GM12878 (cell line): ENCODE measurements at regions not wholly inside any gene's neighbourhood (a gene's known extent, or its start where the extent isn't known, plus 50 kb on each side); places are given as distances from the start of the nearest gene placed in this dataset.

Experiments
- ATAC-seq: fragments of 200-7000 bp; cut with Tn5 transposase; 3 replicates; pipeline ENCODE4 v1.9.1; 2020; ENCODE audit warnings: mild to moderate bottlenecking, moderate library complexity
- BruUV-seq: library from RNA; stranded (reverse); fragments of 400-500 nt; replicated peaks from 2 replicates; lab custom pipeline; 2021; lab: Mats Ljungman, UMichigan
- CTCF ChIA-PET: fragments of 300-600 bp; sonication (Branson Sonifier 250); formaldehyde crosslinking; extraction: SDS; loops from one replicate; lab custom pipeline; 2021; ENCODE audit warnings: inconsistent platforms; lab: Yijun Ruan, JAX
- POLR2A ChIA-PET: fragments of 350-600 bp; formaldehyde crosslinking; extraction: SDS; loops from one replicate; lab custom pipeline; 2021; ENCODE audit warnings: inconsistent platforms; lab: Charles Lee
- RAD21 ChIA-PET: fragments of 300-600 bp; sonication (Branson Sonifier 250); formaldehyde crosslinking; loops from one replicate; lab custom pipeline; 2023; ENCODE audit warnings: antibody characterized with exemption; ENCODE audit not compliant: unreplicated experiment; lab: Charles Lee
- SMC1A ChIA-PET: fragments of 300-600 bp; sonication (Branson Sonifier 250); formaldehyde crosslinking; loops from one replicate; lab custom pipeline; 2023; ENCODE audit not compliant: unreplicated experiment, uncharacterized antibody; lab: Charles Lee
- DNase-seq: peaks from one replicate; pipeline ENCODE4 v3.0.0-alpha.2; 2011; ENCODE audit warnings: low read depth, low spot score
- FAIRE-seq: peaks from 3 replicates; lab custom pipeline; 2011; peaks lifted over from hg19 to GRCh38; lab: Jason Lieb, UNC
- H2AFZ ChIP-seq: 2 replicates; pipeline ENCODE4 v1.6.0; 2011; ENCODE audit warnings: low read depth, low read length, control low read depth; ENCODE audit not compliant: control insufficient read depth
- H3K27ac ChIP-seq: 2 replicates; pipeline ENCODE4 v1.5.1; 2011; ENCODE audit warnings: control low read depth; ENCODE audit not compliant: control insufficient read depth, insufficient read depth
- H3K27me3 ChIP-seq, 2 experiments: replicated peaks in 1 of 2; 2 replicates each; pipeline versions ENCODE4 v1.6.0 to v1.6.1; 2011; ENCODE audit warnings: low read length in 1 of 2; ENCODE audit not compliant: control insufficient read depth in 2 of 2, insufficient read depth in 2 of 2
- H3K36me3 ChIP-seq, 2 experiments: 2 replicates each; pipeline ENCODE4 v1.5.1; 2011; ENCODE audit warnings: low read length in 1 of 2; ENCODE audit not compliant: control insufficient read depth in 2 of 2, insufficient read depth in 2 of 2
- H3K4me1 ChIP-seq: 2 replicates; pipeline ENCODE4 v1.6.1; 2011; ENCODE audit warnings: mild to moderate bottlenecking, low read length, moderate library complexity, mixed read lengths; ENCODE audit not compliant: control insufficient read depth, insufficient read depth
- H3K4me2 ChIP-seq: 2 replicates; pipeline ENCODE4 v1.6.0; 2011; ENCODE audit warnings: control low read depth; ENCODE audit not compliant: control insufficient read depth, insufficient read depth
- H3K4me3 ChIP-seq: fragments of 200-600 bp; sonication (generic); 2 replicates; pipeline ENCODE4 v1.5.1; 2016
- H3K79me2 ChIP-seq: 2 replicates; pipeline ENCODE4 v1.6.0; 2011; ENCODE audit warnings: low read length; ENCODE audit not compliant: control insufficient read depth, insufficient read depth
- H3K9ac ChIP-seq: 2 replicates; pipeline ENCODE4 v1.8.0; 2011; ENCODE audit warnings: low read length, control low read depth, mixed read lengths; ENCODE audit not compliant: control insufficient read depth, insufficient read depth
- H3K9me3 ChIP-seq: replicated peaks from 3 replicates; pipeline ENCODE4 v1.5.1; 2011; ENCODE audit warnings: mild to moderate bottlenecking, low read length; ENCODE audit not compliant: control insufficient read depth, insufficient read depth
- H4K20me1 ChIP-seq: 2 replicates; pipeline ENCODE4 v1.6.0; 2011; ENCODE audit not compliant: control insufficient read depth, insufficient read depth
- BHLHE40 ChIP-seq, 2 experiments: fragments of 450-650 bp in 1 of 2; IDR thresholded peaks; 2 replicates each; pipeline ENCODE4 v1.6.1; 2011 to 2017; ENCODE audit warnings: low read depth in 2 of 2, borderline replicate concordance in 1 of 2, improper control_type of control experiment in 1 of 2, low read length in 1 of 2, mild to moderate bottlenecking in 1 of 2
- CHD2 ChIP-seq: IDR thresholded peaks from 2 replicates; pipeline ENCODE4 v1.6.1; 2011; ENCODE audit warnings: low read depth, low read length, improper control_type of control experiment, borderline replicate concordance
- ELK1 ChIP-seq: IDR thresholded peaks from 2 replicates; pipeline ENCODE4 v1.6.1; 2012; ENCODE audit warnings: low read depth, low read length, improper control_type of control experiment
- KDM1A ChIP-seq: fragments of 200-600 bp; sonication (generic); IDR thresholded peaks from 2 replicates; pipeline ENCODE4 v1.6.1; 2016; ENCODE audit warnings: borderline replicate concordance
- ZNF687 ChIP-seq: fragments of 450-650 bp; IDR thresholded peaks from 2 replicates; pipeline ENCODE4 v1.6.1; 2017; ENCODE audit warnings: mild to moderate bottlenecking, moderate library complexity
- WGBS: methylation state at CpG from one replicate; pipeline ENCODE4 v1.1.6; 2016; ENCODE audit warnings: low lambda C conversion rate; ENCODE audit not compliant: insufficient replicate concordance, insufficient coverage; ENCODE audit errors: missing lambda C conversion rate; 5-methylcytosine and 5-hydroxymethylcytosine counted together
- in situ Hi-C: fragments of 300-500 bp; cut with MboI; formaldehyde crosslinking; loops from 9 replicates; pipeline ENCODE4 v1.14.3; 2018; ENCODE audit warnings: mixed read lengths
- intact Hi-C: fragments of 100-400 bp; cut with micrococcal nuclease; formaldehyde crosslinking; loops from one replicate; pipeline ENCODE4 v1.14.2; 2022; ENCODE audit not compliant: unreplicated experiment
- TF ChIP-seq, protein P1 (sequence below): IDR thresholded peaks from 2 replicates; pipeline ENCODE4 v1.6.1; 2011; ENCODE audit warnings: mild to moderate bottlenecking, low read depth, low read length, moderate library complexity; ENCODE audit not compliant: insufficient replicate concordance

DNA sequence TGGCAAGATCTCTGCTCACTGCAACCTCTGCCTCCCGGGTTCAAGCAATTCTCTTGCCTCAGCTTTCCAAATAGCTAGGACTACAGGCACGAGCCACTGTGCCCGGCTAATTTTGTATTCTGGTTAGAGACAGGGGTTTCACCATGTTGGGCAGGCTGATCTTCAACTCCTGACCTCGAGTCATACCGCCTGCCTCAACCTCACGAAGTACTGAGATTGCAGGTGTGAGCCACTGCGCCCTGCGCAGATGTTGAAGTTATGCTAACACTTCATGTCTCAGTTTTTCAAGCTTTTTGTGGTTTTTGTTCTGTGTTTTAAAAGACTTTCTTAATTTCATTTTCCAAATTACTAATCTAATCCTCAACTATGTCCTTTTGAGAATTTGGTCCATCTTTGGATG is 154.4 kb upstream of the TLL1 start (continued):
- TF ChIP-seq KDM1A = no peak
- TF ChIP-seq, protein P1, sequence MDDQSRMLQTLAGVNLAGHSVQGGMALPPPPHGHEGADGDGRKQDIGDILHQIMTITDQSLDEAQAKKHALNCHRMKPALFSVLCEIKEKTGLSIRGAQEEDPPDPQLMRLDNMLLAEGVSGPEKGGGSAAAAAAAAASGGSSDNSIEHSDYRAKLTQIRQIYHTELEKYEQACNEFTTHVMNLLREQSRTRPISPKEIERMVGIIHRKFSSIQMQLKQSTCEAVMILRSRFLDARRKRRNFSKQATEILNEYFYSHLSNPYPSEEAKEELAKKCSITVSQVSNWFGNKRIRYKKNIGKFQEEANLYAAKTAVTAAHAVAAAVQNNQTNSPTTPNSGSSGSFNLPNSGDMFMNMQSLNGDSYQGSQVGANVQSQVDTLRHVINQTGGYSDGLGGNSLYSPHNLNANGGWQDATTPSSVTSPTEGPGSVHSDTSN = no peak
- TF ChIP-seq BHLHE40 (IDR thresholded peaks at IDR 0.05; ENCODE audit: borderline replicate concordance in 1 of 2, low read depth in 2 of 2, low read length in 1 of 2) = no peak
- no peak for TF ChIP-seq CHD2
- TF ChIP-seq ZNF687 = no peak

DNA sequence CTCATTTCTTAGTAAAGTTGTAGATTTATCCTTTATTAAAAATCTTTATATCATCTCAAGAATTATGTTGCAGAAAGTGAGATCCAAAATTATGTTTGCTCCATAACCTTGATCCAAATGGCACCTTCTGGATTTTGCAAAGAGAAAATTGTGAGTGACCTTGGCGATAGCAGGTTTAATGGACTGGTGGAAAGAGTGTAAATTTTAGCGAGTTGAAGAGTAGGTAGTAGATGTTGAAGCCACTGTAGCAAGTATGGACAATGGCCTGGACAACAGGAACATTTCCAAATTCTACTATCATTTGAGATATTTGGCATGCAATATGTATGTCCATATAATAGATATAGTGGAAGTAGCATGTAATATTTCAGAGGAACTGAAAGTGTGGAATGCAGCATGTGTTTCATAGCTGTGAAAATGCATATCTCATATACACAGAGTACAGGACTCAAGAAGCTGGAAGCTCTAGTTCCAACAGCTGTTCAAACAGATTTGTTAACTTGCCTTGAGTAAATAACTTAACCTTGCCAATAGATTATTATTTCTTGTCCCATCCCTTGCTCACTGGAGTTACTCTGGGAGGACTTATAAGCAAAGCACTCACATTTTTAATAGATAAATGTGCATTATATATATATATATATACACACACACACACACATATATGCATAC is 152.5 kb upstream of the TLL1 start:
- DNase-seq (no peak), ATAC-seq (no peak), FAIRE-seq (no peak)
- POLR2A ChIA-PET = no interaction called here
- Histone ChIP-seq H4K20me1 (no peaks in the 10 kb centered on the region), H2AFZ (no peak overlapping the region), H3K9me3 (no peaks in the 10 kb centered on the region), H3K27ac (no peak overlapping the region), H3K79me2 (no peaks in the 10 kb centered on the region), H3K4me1 (no peaks in the 10 kb centered on the region), H3K4me3 (no peak overlapping the region), H3K9ac (no peak overlapping the region), H3K4me2 (no peak overlapping the region), H3K36me3 (no peaks in the 10 kb centered on the region), H3K27me3 (no peaks in the 10 kb centered on the region)
- intact Hi-C loops (no loop called here), in situ Hi-C loops (no loop called here)
- SMC1A ChIA-PET = no interaction called here
- CTCF ChIA-PET = no interaction called here
- no TSS peak for BruUV-seq
- TF ChIP-seq ELK1 = no peak
- 0% methylated on average over 2 of the region's 2 CpGs for WGBS
- RAD21 ChIA-PET = no interaction called here
